Liver (tissue), 3 donors: ENCODE measurements at regions not wholly inside any gene's neighbourhood (a gene's known extent, or its start where the extent isn't known, plus 50 kb on each side); places are given as distances from the start of the nearest gene placed in this dataset.

Source experiments
- EGR1 ChIP-seq, 2 donors: IDR thresholded peaks; 2 replicates each; pipeline ENCODE4 v1.6.1; 2016 to 2018; ENCODE audit warnings: antibody characterized with exemption in 2 of 2, low read depth in 2 of 2
- GABPA ChIP-seq, 2 donors: IDR thresholded peaks in 1 of 2; conservative IDR thresholded peaks in 1 of 2; 2 replicates each; pipeline ENCODE4 v1.6.1; 2016; ENCODE audit warnings: antibody characterized with exemption in 2 of 2, mild to moderate bottlenecking in 1 of 2, moderate library complexity in 1 of 2
- HNF4G ChIP-seq: IDR thresholded peaks from 2 replicates; pipeline ENCODE4 v1.6.1; 2016; ENCODE audit warnings: antibody characterized with exemption
- JUND ChIP-seq, 2 donors: IDR thresholded peaks; 2 replicates each; pipeline ENCODE4 v1.6.1; 2016; ENCODE audit warnings: antibody characterized with exemption in 2 of 2
- RAD21 ChIP-seq, 2 donors: IDR thresholded peaks; 2 replicates each; pipeline ENCODE4 v1.6.1; 2016; ENCODE audit warnings: antibody characterized with exemption in 2 of 2, mild to moderate bottlenecking in 2 of 2
- SP1 ChIP-seq: IDR thresholded peaks from 2 replicates; pipeline ENCODE4 v1.6.1; 2018; ENCODE audit warnings: antibody characterized with exemption, mild to moderate bottlenecking
- YY1 ChIP-seq: IDR thresholded peaks from 2 replicates; pipeline ENCODE4 v1.6.1; 2016; ENCODE audit warnings: antibody characterized with exemption, mild to moderate bottlenecking
- TF ChIP-seq, protein P1 (sequence below): fragments of 150-350 bp; IDR thresholded peaks from 2 replicates; pipeline ENCODE4 v1.5.1; 2017; ENCODE audit warnings: improper control_type of control experiment, low read depth, low read length; ENCODE audit not compliant: missing input control
- TF ChIP-seq, protein P2 (sequence below): IDR thresholded peaks from 2 replicates; pipeline ENCODE4 v1.6.1; 2016; ENCODE audit warnings: antibody characterized with exemption
- donor health status: healthy.
- donor health status: healthy.

DNA sequence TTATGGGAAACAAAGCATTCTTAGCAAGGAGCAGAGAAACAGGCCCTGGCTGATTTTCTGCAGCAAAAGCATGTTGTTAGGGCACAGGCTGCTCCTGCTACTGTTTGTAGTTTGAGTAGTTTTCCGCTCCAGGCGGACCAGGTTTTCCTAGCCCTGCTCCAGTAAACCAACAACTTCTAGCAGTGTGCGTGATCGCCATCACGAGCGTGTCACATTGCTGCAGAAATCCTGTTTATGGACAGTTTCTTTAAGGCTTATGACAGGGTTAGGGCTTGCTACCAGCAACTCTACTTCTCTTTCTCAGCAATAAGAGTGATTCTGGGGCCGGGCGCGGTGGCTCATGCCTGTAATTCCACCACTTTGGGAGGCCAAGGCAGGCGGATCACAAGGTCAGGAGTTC lies 803.9 kb upstream of the CDH10 start:
- TF ChIP-seq EGR1 (IDR thresholded peaks at IDR 0.05; ENCODE audit: low read depth in 2 of 2) (no peak), YY1 (no peak), GABPA (IDR thresholded peaks at IDR 0.05 in 1 of 2, conservative IDR thresholded peaks at IDR 0.05 in 1 of 2) (no peak), RAD21 (IDR thresholded peaks at IDR 0.05) (no peak), HNF4G (no peak), JUND (IDR thresholded peaks at IDR 0.05) (no peak), SP1 (no peak)
- TF ChIP-seq, protein P1, sequence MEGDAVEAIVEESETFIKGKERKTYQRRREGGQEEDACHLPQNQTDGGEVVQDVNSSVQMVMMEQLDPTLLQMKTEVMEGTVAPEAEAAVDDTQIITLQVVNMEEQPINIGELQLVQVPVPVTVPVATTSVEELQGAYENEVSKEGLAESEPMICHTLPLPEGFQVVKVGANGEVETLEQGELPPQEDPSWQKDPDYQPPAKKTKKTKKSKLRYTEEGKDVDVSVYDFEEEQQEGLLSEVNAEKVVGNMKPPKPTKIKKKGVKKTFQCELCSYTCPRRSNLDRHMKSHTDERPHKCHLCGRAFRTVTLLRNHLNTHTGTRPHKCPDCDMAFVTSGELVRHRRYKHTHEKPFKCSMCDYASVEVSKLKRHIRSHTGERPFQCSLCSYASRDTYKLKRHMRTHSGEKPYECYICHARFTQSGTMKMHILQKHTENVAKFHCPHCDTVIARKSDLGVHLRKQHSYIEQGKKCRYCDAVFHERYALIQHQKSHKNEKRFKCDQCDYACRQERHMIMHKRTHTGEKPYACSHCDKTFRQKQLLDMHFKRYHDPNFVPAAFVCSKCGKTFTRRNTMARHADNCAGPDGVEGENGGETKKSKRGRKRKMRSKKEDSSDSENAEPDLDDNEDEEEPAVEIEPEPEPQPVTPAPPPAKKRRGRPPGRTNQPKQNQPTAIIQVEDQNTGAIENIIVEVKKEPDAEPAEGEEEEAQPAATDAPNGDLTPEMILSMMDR: no peak
- TF ChIP-seq, protein P2, sequence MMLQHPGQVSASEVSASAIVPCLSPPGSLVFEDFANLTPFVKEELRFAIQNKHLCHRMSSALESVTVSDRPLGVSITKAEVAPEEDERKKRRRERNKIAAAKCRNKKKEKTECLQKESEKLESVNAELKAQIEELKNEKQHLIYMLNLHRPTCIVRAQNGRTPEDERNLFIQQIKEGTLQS: no peak
